NB4 (cell line): ENCODE measurements at regions not wholly inside any gene's neighbourhood (a gene's known extent, or its start where the extent isn't known, plus 50 kb on each side); places are given as distances from the start of the nearest gene placed in this dataset.

Experiments
- TF ChIP-seq, protein P1 (sequence below): IDR thresholded peaks from 2 replicates; pipeline ENCODE4 v1.6.1; 2011; ENCODE audit warnings: low read depth, low read length
- TF ChIP-seq, protein P2 (sequence below): IDR thresholded peaks from one replicate; pipeline ENCODE4 v1.5.1; 2012; ENCODE audit warnings: low read depth, low read length

DNA sequence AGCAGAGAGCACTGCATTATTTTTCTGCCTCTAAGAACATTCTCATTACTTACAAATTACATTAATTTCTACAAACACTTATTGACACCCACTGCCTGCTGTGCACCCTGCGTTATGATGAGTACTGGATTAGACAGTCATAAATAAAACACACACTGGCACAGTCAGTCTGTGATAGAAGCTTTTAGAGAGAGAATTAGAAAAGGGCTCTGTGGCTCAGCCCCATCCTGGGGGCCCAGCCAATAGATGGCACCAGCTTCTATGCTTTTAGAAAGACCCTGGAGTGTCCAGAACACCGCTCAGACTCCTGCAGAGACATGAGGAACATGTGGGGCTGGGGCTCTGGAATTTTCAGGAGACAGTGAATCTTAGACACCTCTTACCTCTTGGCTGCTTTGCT is 61.0 kb upstream of the RAPGEF1 start:
- TF ChIP-seq, protein P1, sequence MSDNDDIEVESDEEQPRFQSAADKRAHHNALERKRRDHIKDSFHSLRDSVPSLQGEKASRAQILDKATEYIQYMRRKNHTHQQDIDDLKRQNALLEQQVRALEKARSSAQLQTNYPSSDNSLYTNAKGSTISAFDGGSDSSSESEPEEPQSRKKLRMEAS: no peak
- TF ChIP-seq, protein P2, sequence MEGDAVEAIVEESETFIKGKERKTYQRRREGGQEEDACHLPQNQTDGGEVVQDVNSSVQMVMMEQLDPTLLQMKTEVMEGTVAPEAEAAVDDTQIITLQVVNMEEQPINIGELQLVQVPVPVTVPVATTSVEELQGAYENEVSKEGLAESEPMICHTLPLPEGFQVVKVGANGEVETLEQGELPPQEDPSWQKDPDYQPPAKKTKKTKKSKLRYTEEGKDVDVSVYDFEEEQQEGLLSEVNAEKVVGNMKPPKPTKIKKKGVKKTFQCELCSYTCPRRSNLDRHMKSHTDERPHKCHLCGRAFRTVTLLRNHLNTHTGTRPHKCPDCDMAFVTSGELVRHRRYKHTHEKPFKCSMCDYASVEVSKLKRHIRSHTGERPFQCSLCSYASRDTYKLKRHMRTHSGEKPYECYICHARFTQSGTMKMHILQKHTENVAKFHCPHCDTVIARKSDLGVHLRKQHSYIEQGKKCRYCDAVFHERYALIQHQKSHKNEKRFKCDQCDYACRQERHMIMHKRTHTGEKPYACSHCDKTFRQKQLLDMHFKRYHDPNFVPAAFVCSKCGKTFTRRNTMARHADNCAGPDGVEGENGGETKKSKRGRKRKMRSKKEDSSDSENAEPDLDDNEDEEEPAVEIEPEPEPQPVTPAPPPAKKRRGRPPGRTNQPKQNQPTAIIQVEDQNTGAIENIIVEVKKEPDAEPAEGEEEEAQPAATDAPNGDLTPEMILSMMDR: peak; percentile 2
